Suppressor macrophage treated with lipopolysaccharide for 4 hours (primary cell): ENCODE measurements at regions not wholly inside any gene's neighbourhood (a gene's known extent, or its start where the extent isn't known, plus 50 kb on each side); places are given as distances from the start of the nearest gene placed in this dataset.
"Not testable (repeated sequence)": the region's sequence is repeated elsewhere in the genome, so short reads cannot be mapped to it uniquely, and the experiment has no call there.

ENCODE experiments used
- DNase-seq: peaks from one replicate; pipeline ENCODE4 v3.0.0-alpha.2; 2020

DNA sequence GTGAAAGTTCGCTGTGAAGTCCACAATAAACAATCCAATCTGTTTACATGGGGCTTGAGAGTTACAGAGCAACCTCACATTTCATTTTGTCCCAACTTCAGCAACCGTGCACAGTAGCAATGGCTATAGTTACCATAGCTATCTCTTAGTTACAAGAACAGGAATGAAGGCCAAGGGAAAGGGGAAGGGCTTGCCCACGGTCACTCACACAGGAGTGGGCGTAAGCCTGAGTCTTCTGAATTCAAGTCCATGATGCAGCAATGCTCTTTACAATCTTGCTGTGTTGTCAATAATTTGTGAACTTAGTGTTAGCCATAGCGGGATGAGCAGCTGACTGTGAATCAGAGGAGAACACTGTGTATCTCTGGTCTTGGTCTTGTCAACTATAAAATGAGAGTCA, 102.9 kb downstream of the ADAMTS15 start:
- peak; percentile 78 for DNase-seq

DNA sequence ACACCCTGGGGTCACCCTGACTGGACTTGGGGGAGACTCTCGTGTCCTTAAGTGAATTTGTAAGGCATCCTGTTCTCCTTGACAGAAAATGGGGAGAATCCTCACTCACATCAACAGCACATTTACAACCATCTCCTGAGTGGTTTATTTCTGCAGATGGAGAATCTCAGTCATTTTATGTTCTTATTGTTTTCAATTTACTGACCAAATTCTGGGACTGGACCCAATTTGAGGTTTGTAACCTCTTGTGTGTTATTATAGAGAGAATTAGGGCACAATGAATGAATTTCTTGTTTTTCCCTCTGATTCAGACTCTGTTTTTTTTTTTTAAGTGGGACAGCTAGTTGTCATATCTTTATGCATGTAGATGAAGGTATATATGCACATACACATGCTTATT, 104.9 kb downstream of the ADAMTS15 start:
- no peak for DNase-seq

- DNase-seq: no peak
Observed at GRCh38 chr11:130554241-130555055, 106.0 kb downstream of the ADAMTS15 start.

GRCh38 chr11:130555251-130555841, 106.9 kb downstream of the ADAMTS15 start:
- no peak for DNase-seq

DNA sequence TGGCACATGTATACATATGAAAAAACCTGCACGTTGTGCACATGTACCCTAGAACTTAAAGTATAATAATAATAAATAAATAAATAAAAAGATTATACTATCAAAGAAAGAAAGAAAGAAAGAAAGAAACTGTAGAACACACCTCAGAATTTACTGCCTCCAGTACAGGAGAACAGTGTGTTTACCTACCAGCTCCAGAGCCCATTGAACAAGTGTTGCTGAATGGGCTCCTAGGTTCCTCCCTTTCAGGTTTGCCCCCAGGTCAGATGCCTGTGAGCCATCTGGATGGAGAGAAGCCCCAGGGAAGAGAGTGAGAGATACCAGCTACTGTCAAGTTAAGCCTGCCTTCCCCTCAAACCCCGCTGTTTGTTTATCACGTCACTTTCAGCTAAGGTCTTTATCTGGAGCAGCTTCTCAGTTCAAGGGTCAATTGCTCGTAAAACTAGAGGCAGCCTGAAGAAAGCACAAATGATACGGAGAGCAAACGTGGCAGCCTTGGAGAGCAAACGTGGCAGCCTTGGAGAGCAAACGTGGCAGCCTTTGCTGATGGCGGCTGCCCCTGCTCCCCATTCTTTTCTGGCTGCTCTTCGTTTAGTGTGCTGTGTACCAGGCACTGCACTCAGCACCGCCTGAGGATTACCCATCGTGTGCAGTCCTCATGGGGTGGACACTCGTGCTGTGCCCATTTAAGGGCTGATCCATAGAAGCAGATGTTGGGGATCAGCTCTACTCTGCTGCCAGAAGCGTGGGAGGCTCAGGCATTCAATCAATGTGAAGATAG, 111.7 kb downstream of the ADAMTS15 start:
- no peak for DNase-seq

DNA sequence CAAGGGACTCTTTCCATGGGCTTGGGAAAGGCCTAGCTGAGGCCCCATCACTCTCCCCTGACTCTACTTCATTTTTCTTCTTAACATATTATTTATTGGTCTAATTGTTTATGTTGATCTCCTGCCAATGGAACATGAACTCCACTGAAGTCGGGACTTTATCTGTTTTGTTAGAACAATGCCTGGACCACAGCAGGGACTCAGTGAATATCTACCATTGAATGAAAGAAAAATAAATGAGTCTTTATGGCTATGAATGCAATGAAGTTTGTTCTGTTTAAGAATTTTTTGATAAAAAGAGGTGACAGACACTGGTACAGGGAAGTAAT, 112.3 kb downstream of the ADAMTS15 start:
- DNase-seq: no peak

- DNase-seq: no peak
Observed at GRCh38 chr11:130561441-130561881, 113.0 kb downstream of the ADAMTS15 start.

DNA sequence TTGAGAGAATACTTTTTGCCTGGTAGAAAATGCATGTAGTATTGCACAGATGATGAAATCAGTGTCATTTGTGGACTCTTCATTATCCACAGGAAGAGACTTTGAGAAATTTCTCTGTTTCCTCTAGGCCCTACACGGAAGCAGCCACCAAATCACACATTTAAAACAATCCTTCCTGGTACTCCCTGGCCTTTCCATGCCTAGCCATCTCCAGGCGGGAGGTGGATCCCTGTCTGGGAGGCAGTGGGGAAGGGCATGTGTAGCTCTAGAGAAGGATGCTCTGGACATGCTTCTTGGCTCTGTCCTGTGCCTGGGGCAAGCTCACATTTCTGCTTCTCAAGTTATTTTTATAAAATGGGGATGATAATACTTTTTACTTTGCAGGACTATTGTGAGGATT, 114.1 kb downstream of the ADAMTS15 start:
- no peak for DNase-seq

DNA sequence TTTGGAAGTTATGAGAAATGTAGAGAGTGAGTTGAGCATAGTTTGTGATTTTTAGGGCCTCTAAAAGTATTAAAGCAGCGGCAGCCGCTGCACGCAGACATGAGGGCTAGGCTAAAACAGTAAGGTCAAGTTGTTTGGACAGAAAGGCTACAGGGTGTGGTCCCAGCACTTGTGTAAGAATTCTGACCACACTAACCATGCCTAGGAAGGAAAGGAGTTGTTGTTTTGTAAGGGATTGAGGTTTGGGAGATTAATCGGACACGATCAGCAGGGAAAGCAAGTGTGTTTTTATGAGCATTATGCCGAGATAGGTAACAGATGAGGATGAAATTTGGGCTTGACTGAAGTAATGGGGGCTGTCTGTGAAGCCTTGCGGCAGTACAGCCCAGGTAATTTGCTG, 117.9 kb downstream of the ADAMTS15 start:
- DNase-seq: not testable (repeated sequence)

DNA sequence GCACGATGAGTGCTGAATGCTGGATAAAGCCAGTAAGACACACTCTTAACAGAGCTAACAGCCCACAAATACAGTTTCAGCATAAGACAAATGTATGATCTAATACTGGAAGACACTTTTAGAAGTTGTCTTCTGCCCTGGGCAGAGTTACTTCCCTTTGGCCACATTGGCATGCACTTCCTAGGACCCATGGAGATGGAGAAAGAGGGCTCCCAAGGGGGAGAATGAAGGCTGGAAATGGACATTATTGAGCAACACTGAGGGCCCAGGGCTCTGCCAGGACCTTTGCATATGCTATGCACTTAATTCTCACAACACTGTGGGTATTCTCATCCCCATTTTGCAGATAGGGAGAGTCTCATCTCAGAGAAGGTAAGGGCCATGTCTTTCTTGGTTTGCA, 123.1 kb downstream of the ADAMTS15 start:
- no peak for DNase-seq

DNA sequence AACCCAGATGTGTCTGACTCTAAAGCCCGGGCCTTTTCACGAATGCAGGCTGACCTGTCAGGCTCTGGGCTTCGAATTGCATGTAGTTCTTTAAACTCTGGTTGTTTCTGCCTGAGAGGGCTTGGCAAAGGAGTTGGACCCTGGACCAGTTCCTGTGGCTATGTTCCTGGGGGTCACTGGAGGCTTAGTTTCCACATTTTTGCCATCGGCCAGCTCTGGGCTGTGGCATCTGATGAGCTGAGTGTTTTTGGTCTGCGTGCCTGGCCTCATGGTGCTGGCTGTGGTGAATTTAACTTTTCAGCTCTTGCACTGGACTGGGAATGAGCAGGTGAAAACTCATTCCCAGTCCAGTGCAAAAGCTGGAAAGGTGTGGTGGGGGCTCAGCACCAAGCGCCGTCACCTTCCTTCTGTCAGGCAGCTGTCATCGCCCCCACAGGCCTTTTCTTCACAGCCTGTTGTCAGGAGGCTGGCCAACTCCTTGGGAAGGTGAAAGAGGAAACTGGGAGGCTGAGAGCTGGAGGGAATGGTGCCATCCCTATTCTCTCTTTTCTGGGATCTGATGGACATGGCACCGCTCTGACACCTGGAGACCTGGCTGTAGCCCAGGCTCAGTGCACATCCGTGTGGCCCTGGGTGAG, 123.6 kb downstream of the ADAMTS15 start:
- no peak for DNase-seq

DNA sequence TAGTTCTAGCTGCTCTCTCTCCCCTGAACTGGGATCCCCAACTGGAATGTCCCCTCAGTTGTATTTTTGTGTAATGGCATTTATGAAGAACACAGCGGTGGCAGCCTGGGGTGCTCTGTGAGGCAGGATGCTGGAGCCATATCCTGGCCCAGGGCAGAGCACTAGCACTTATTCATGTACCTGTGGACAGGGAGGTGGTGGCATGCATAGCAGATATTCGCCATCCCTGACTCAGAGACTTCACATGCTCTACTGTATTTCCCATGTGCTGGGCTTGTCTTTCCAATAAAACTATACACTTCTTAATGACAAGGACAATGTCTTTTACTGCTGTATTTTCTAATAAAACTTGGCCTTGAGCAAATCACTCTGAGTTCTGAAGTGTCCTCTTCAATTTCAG, 125.3 kb downstream of the ADAMTS15 start:
- DNase-seq: no peak

DNA sequence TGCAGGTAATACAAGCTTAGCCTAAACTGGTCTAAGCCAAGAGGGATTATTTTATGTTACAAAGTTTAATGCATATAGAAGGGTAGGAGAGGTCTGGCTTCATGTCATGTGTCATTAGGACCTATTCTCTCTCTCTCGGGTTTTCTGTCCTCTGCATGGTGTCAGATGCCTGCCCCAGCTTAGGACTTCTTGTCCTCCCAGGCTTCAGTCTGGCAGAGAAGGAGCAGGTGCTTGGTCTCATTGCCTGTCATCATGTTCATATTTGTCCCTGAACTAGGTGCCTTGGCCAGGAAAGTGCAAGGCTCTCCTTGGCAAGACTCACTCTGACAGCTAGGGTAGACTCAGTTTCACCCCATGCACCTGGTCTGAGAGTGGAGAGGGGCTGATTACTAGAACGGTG, 126.3 kb downstream of the ADAMTS15 start:
- no peak for DNase-seq

DNA sequence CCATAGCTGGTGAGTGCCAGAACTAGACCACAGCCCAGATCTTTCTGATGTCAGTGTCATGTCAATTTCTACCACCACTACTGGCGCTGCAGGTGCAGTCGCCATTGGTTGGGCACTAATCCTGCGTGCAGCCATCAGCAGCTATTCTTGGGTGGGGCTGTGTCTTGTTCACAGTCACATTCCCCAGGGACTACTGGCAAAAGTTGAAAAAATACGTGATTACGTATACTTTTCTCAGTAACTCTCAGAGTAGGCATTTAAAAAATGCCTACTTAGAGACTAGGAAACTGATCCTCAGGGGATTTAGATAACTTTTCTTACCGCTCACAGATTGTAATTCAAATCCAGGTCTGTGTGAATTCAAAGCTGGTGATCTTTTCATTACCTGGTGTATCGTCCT, 127.7 kb downstream of the ADAMTS15 start:
- DNase-seq: no peak

DNA sequence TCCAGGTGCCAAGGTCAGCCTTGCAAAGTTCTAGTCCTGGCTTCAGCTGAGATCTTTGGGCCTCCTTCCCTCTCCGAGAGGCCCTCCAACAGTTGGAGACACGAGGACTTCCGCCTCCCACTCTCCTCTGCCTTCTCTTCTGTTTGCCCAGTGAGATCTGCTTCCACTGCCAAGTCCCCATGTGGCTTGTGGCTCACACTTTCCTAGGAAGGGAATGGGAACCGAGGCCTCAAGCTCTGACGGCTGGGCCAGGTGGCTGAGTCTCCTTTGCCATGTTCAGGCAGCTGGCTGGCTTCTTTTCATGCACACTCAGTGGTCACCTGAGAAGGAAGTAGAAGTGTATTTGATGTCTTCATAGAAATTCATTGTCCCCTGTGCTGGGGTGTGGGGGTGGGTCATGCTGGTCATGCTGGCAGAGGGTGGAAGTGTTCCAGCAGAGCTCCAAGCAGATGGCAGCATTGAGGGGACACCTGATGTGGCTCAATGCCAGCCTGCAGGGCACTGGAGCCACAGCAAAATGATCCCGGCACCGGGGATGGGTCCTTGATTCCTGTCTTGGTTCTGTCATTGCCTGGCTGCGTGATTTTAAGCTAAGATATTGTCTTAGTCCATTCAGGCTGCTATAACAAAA, 130.4 kb downstream of the ADAMTS15 start:
- DNase-seq: no peak

GRCh38 chr11:130580372-130580771, 131.9 kb downstream of the ADAMTS15 start:
- DNase-seq: no peak

DNA sequence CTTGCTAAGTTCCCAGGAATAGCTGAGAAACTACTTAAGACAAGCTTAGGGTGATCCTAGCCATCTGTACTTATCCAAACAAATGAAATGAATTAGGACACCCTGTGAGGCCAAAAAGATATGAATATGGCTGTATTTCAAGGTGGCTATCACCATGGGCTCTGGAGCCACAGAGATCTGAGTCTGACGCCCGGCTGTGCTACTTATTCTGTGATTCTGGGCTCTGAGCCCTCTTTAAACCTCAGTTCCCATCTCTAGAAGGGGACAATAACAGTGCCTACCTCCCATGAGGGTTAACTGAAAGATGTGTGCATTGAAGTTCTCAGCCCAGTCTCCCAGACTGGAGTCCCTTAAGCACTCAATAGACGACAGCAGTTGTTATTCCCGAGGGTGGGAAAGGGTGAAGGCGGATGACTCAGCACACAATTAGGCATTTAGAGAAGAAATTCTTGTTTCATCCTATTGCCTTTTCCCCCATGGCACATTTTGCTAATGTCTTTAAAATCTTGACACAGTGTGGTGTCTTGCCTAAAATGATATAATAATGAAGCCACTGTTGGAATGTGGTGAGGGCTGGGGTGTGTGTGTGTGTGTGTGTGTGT, 132.5 kb downstream of the ADAMTS15 start:
- no peak for DNase-seq

DNA sequence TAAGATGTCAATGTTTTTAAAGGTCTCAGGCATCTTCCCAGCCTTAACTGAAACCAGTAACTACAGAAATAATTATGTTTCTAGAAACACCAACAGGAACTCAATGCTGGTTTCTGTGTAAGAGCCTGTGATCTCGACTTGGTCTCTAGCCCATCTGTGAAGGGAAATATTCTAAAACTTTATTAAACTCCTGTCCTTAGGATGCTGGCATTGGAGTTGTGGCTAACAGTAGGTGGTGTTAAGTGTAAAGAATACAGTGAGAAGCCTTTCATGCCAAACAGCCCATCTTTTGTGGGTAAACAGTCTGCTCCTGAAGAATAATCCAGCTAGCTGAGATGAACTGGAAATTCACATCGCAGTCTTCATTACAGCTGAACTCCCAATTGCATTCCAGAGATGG, 133.2 kb downstream of the ADAMTS15 start:
- no peak for DNase-seq

DNA sequence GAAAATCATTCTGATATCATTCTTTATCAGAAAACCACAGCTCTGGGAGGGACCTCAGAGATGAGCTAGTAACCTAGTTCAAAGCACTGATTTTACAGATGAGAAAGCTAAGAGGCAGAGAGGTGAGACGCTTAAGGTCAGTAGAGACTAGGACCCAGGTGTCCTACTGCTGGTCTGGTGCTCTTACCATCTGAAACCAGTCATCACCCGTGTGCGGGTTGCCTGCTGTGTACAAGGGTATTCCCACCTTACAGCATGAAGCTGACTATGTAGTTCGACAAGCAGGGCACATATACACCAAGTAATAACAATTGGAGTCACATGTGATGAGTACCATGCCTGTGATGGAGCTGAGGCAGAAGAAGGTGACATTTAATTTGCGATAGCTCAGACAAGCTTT, 133.7 kb downstream of the ADAMTS15 start:
- no peak for DNase-seq

GRCh38 chr11:130582981-130583380, 134.5 kb downstream of the ADAMTS15 start:
- peak; percentile 49 for DNase-seq

DNA sequence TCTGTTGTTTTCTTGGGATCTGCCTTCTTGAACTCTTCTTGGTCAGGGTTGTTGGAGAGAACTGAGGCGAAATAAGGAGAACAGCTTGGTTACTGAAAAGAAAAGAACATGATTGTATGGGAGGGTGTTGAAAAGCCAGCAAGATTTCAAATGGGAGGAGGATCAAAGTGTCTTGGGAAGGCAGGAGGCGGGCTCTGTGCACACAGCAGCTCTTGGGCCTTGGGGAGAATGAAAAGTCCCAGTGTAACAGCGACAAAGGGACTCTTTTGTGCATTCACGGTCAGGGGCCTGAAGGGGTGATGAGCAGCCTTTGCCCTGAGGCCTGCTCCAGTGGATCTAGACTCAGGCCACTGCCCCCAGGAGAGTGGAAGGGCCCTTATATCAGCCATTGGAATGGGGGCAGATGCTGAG, 135.4 kb downstream of the ADAMTS15 start:
- no peak for DNase-seq

DNA sequence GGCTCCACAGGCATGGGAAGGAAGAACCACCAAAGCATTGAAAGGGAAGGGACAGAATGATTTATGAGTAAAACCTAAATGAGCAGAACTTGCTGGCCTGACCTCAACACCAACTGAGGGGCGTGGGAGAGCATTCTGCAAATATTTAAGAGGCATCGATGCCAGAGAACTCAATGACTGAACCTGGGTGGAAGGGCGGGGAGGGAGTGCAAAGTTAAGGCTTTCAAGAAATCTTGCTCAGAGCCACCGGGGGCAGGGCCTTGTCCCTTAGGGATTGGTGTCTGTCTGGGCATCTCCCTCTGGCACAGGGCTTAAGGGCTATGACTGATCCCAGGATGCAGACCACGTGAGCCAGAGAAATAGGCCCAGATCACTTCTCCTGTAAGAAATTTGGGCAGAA, 137.1 kb downstream of the ADAMTS15 start:
- DNase-seq: no peak

DNA sequence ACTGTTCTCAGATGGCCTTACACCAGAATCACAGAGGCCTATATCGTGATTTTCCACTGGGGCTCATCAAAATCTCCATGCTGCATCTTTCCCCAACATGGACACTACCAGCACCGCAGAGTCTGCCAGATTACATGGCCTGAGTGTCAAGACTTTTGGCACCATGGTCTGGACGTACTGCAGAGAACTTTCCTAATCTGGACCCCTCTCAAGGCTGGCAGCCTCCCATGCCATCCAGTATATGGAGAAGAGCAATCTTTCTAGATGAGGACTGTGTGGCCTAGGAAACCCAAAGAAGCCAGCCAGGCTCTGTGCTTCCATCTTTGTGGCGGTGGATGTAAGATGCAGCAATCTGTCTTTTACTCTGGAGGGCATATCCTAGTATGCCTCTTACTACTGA, 139.2 kb downstream of the ADAMTS15 start:
- DNase-seq: no peak
